WERI-Rb-1 (cell line): ENCODE measurements at regions not wholly inside any gene's neighbourhood (a gene's known extent, or its start where the extent isn't known, plus 50 kb on each side); places are given as distances from the start of the nearest gene placed in this dataset.

ENCODE experiments used
- DNase-seq: peaks from one replicate; pipeline ENCODE4 v3.0.0-alpha.2; 2020
- H3K27ac ChIP-seq: fragments of 250-450 bp; sonication (Bioruptor Pico); 2 replicates; pipeline ENCODE4 v1.5.1; 2020; ENCODE audit warnings: mild to moderate bottlenecking, moderate library complexity
- H3K27me3 ChIP-seq: fragments of 250-450 bp; sonication (Bioruptor Pico); 2 replicates; pipeline ENCODE4 v1.5.1; 2021; ENCODE audit warnings: mild to moderate bottlenecking, low read depth, moderate library complexity; ENCODE audit not compliant: insufficient read depth, severe bottlenecking
- H3K36me3 ChIP-seq: fragments of 250-450 bp; sonication (Bioruptor Pico); 2 replicates; pipeline ENCODE4 v1.5.1; 2020; ENCODE audit warnings: mild to moderate bottlenecking, moderate library complexity
- H3K4me3 ChIP-seq: 2 replicates; pipeline ENCODE4 v1.5.1; 2011; ENCODE audit warnings: low read depth, mild to moderate bottlenecking, control low read depth, low read length
- H3K9me3 ChIP-seq: fragments of 250-450 bp; sonication (Bioruptor Pico); 2 replicates; pipeline ENCODE4 v1.5.1; 2021; ENCODE audit warnings: mild to moderate bottlenecking, moderate library complexity; ENCODE audit not compliant: severe bottlenecking
- TF ChIP-seq, protein P1 (sequence below): IDR thresholded peaks from 2 replicates; pipeline ENCODE4 v1.5.1; 2011; ENCODE audit warnings: low read depth, mild to moderate bottlenecking, control low read depth, inconsistent platforms, low read length

GRCh38 chr1:212207118-212207517 is 78.1 kb upstream of the PPP2R5A start:
- Histone ChIP-seq H3K9me3 (no peaks in the 10 kb centered on the region), H3K4me3 (no peak overlapping the region), H3K27ac (no peak overlapping the region), H3K36me3 (no peaks in the 10 kb centered on the region), H3K27me3 (no peaks in the 10 kb centered on the region)
- TF ChIP-seq, protein P1, sequence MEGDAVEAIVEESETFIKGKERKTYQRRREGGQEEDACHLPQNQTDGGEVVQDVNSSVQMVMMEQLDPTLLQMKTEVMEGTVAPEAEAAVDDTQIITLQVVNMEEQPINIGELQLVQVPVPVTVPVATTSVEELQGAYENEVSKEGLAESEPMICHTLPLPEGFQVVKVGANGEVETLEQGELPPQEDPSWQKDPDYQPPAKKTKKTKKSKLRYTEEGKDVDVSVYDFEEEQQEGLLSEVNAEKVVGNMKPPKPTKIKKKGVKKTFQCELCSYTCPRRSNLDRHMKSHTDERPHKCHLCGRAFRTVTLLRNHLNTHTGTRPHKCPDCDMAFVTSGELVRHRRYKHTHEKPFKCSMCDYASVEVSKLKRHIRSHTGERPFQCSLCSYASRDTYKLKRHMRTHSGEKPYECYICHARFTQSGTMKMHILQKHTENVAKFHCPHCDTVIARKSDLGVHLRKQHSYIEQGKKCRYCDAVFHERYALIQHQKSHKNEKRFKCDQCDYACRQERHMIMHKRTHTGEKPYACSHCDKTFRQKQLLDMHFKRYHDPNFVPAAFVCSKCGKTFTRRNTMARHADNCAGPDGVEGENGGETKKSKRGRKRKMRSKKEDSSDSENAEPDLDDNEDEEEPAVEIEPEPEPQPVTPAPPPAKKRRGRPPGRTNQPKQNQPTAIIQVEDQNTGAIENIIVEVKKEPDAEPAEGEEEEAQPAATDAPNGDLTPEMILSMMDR: no peak
- no peak for DNase-seq

- DNase-seq: no peak
- Histone ChIP-seq H3K36me3 (no peaks in the 10 kb centered on the region), H3K9me3 (no peaks in the 10 kb centered on the region), H3K4me3 (no peak overlapping the region), H3K27ac (no peak overlapping the region), H3K27me3 (no peaks in the 10 kb centered on the region)
- TF ChIP-seq, protein P1: no peak
Measured at GRCh38 chr1:212207822-212208520, 77.2 kb upstream of the PPP2R5A start.

- Histone ChIP-seq H3K36me3 (no peaks in the 10 kb centered on the region), H3K9me3 (no peaks in the 10 kb centered on the region), H3K4me3 (no peak overlapping the region), H3K27me3 (no peaks in the 10 kb centered on the region), H3K27ac (no peak overlapping the region)
- TF ChIP-seq, protein P1: no peak
- DNase-seq: no peak
Measured at GRCh38 chr1:212208978-212209644, 76.1 kb upstream of the PPP2R5A start.

DNA sequence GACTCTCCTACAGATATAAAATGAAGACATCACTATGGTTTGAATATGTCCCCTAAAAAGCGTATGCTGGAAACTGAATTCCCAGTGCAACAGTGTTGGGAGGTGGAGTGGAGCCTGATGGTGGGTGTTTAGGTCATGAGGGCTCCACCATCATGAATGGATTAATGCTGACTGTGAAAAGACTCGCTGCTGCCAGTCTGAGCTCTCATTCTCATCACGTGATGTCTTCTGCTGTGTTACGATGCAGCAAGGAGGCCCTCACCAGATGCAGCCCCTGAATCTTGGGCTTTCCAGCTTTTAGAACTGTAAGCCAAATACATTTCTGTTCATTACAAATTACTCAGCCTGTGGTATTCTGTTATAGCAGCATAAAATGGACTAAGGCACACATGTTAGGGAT is 73.8 kb upstream of the PPP2R5A start:
- no peak for DNase-seq
- Histone ChIP-seq H3K9me3 (no peaks in the 10 kb centered on the region), H3K4me3 (no peak overlapping the region), H3K27me3 (no peaks in the 10 kb centered on the region), H3K27ac (no peak overlapping the region), H3K36me3 (no peaks in the 10 kb centered on the region)
- TF ChIP-seq, protein P1: no peak

DNA sequence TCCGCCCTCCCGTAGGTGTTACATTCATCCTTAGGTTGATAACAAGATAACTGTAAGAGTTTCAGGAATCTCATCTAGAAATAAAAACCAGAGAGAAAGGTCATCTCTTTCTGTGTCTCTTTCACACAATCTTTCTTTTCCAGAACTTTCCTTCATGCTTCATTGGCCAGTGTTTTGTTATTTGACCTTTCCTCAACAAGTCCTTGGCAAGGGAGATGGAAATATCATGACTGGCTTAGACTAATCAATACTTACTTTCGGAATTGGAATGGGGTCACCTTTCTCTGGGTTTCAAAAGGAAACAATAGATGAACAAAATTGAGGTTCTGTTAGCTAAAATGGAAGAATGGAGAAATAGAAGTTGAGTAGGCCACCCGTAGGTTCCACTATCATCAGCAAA is 72.9 kb upstream of the PPP2R5A start:
- H3K36me3 ChIP-seq: no peaks in the 10 kb centered on the region
- TF ChIP-seq, protein P1: no peak
- no peaks in the 10 kb centered on the region for H3K27me3 ChIP-seq
- H3K9me3 ChIP-seq: no peaks in the 10 kb centered on the region
- no peak for DNase-seq
- H3K4me3 ChIP-seq: no peak overlapping the region
- no peak overlapping the region for H3K27ac ChIP-seq
